NOMO-1 treated with DMSO at 0.1 percent for 48 hours (cell line): ENCODE measurements at regions not wholly inside any gene's neighbourhood (a gene's known extent, or its start where the extent isn't known, plus 50 kb on each side); places are given as distances from the start of the nearest gene placed in this dataset.

Source experiments
- DNase-seq: peaks from one replicate; lab custom pipeline; 2025; ENCODE audit not compliant: unreplicated experiment; lab: John Stamatoyannopoulos, UW

GRCh38 chr9:73020877-73021276 is 68.0 kb upstream of the ALDH1A1 start:
- no peak for DNase-seq

GRCh38 chr9:73014011-73014410 is 61.2 kb upstream of the ALDH1A1 start:
- DNase-seq = no peak

- no peak for DNase-seq
Observed at GRCh38 chr9:73011956-73012355, 59.1 kb upstream of the ALDH1A1 start.

- no peak for DNase-seq
Observed at GRCh38 chr9:73011181-73011750, 58.4 kb upstream of the ALDH1A1 start.

- DNase-seq = peak; percentile 2
Observed at GRCh38 chr9:73009649-73010288, 56.9 kb upstream of the ALDH1A1 start.

GRCh38 chr9:73007966-73008672 is 55.3 kb upstream of the ALDH1A1 start:
- DNase-seq = peak; percentile 62

GRCh38 chr9:73006986-73007385 is 54.1 kb upstream of the ALDH1A1 start:
- DNase-seq = no peak
